SU-DHL-6 (cell line): ENCODE measurements at regions not wholly inside any gene's neighbourhood (a gene's known extent, or its start where the extent isn't known, plus 50 kb on each side); places are given as distances from the start of the nearest gene placed in this dataset.

Experiments
- H2AFZ ChIP-seq: fragments of 200-600 bp; sonication (generic); 2 replicates; pipeline ENCODE4 v1.6.1; 2014; ENCODE audit warnings: low read depth, mild to moderate bottlenecking, moderate library complexity, mixed read lengths, antibody characterized with exemption, low read length; ENCODE audit not compliant: severe bottlenecking
- H3F3A ChIP-seq: fragments of 200-600 bp; shearing (Covaris generic); 2 replicates; pipeline ENCODE4 v1.6.0; 2016; ENCODE audit warnings: antibody characterized with exemption, mild to moderate bottlenecking; ENCODE audit not compliant: insufficient read depth
- H3K27ac ChIP-seq: fragments of 200-600 bp; sonication (generic); 2 replicates; pipeline ENCODE4 v1.5.1; 2016; ENCODE audit warnings: low read depth, mild to moderate bottlenecking, low read length, moderate library complexity, mixed read lengths
- H3K27me3 ChIP-seq: fragments of 200-600 bp; sonication (generic), shearing (Covaris generic); 2 replicates; pipeline ENCODE4 v1.6.0; 2014; ENCODE audit warnings: mild to moderate bottlenecking, low read length
- H3K36me3 ChIP-seq: fragments of 200-600 bp; sonication (generic); 2 replicates; pipeline ENCODE4 v1.6.1; 2014; ENCODE audit warnings: mild to moderate bottlenecking, low read length, mixed read lengths
- H3K4me2 ChIP-seq: fragments of 300-600, 200-600 bp; shearing (Covaris generic), sonication (generic); 2 replicates; pipeline ENCODE4 v1.6.0; 2014; ENCODE audit warnings: low read length, low read depth, mild to moderate bottlenecking; ENCODE audit not compliant: poor library complexity, severe bottlenecking
- H3K4me3 ChIP-seq: fragments of 200-600 bp; sonication (generic); 2 replicates; pipeline ENCODE4 v1.5.1; 2014; ENCODE audit warnings: antibody characterized with exemption, low read length, mild to moderate bottlenecking, mixed read lengths; ENCODE audit not compliant: insufficient read depth, poor library complexity, severe bottlenecking
- H3K79me2 ChIP-seq: fragments of 200-600 bp; sonication (generic); 2 replicates; pipeline ENCODE4 v1.6.1; 2014; ENCODE audit warnings: mild to moderate bottlenecking, low read length, moderate library complexity; ENCODE audit not compliant: insufficient read depth
- H3K9ac ChIP-seq: fragments of 200-600 bp; sonication (generic); 2 replicates; pipeline ENCODE4 v1.7.0; 2014; ENCODE audit warnings: mild to moderate bottlenecking, low read length
- H3K9me2 ChIP-seq: fragments of 200-600 bp; sonication (generic); replicated peaks from 2 replicates; pipeline ENCODE4 v1.6.1; 2014; ENCODE audit warnings: low read length; ENCODE audit not compliant: insufficient read depth
- H3K9me3 ChIP-seq: fragments of 200-600 bp; sonication (generic); 2 replicates; pipeline ENCODE4 v1.6.1; 2014; ENCODE audit warnings: low read length, mixed read lengths; ENCODE audit not compliant: insufficient read depth
- H4K20me1 ChIP-seq: fragments of 200-600 bp; sonication (generic); 2 replicates; pipeline ENCODE4 v1.6.1; 2014; ENCODE audit warnings: low read depth, mild to moderate bottlenecking, antibody characterized with exemption, low read length, moderate library complexity, mixed read lengths
- CTCF ChIP-seq: fragments of 200-600 bp; sonication (generic); IDR thresholded peaks from one replicate; pipeline ENCODE4 v1.5.1; 2017; ENCODE audit warnings: antibody characterized with exemption, mild to moderate bottlenecking, low read length, moderate library complexity; ENCODE audit not compliant: insufficient read depth, poor library complexity, severe bottlenecking
- EZH2phosphoT487 ChIP-seq: fragments of 200-600 bp; sonication (generic), shearing (Covaris generic); conservative IDR thresholded peaks from 2 replicates; pipeline ENCODE4 v1.6.1; 2018; ENCODE audit warnings: mild to moderate bottlenecking, antibody characterized with exemption, low read length, moderate library complexity, mixed read lengths

DNA sequence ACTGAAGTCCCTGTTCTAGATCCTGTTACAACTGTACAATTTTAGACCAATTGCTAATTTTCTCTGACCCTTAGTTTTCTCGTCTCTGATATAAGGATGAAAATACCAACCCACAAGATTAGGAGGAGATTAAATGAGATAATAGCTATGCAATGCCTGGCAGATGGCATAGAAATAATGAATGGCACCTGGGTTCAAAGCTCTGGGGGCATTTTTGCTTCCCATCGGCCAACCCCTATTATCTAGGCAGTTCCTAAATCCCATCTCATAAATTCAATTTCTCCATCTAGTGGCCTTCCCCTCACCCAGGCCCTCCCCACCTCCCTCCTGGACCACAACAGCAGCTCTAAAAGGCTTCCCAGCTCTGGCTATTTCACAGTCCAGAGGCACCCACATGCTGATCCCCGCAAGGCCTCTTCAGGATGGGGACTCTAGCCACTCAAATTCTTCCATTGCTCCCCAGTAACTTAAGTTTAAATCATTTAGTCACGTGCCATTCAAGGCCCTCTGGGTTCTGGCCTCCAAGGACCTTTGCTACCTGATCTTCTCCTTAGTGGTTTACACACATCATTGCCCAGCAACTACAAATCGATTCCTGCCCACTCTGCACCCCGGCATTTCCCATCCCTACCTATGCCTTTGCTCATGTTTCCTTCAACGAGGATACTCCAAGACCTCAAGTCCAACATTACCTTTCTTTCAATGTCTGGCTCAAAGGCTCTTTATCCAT is 202.4 kb upstream of the KLF14 start:
- peaks cover 13% of the 10 kb centered on the region; the same call in 1 of the 2 replicates for H3K79me2 ChIP-seq

GRCh38 chr7:130937016-130937415 is 203.0 kb upstream of the KLF14 start:
- no peaks in the 10 kb centered on the region for H3K27me3 ChIP-seq
- peaks cover 13% of the 10 kb centered on the region; the same call in 1 of the 2 replicates for H3K79me2 ChIP-seq
- H3K9me3 ChIP-seq: no peaks in the 10 kb centered on the region
- H3K9me2 ChIP-seq: no peaks in the 10 kb centered on the region
- no peak overlapping the region for H3K4me2 ChIP-seq
- H4K20me1 ChIP-seq: no peaks in the 10 kb centered on the region
- no peaks in the 10 kb centered on the region for H3K36me3 ChIP-seq
- no peak for TF ChIP-seq EZH2phosphoT487
- TF ChIP-seq CTCF: no peak
- H2AFZ ChIP-seq: no peak overlapping the region
- no peak overlapping the region for H3K4me3 ChIP-seq
- H3F3A ChIP-seq: no peaks in the 10 kb centered on the region
- no peak overlapping the region for H3K27ac ChIP-seq
- no peak overlapping the region for H3K9ac ChIP-seq

More for the DNA sequence above, 202.4 kb upstream of the KLF14 start:
- no peaks in the 10 kb centered on the region for H3K9me2 ChIP-seq
- H3K9me3 ChIP-seq: no peaks in the 10 kb centered on the region
- H3K4me2 ChIP-seq: no peak overlapping the region
- no peaks in the 10 kb centered on the region for H3K27me3 ChIP-seq
- no peaks in the 10 kb centered on the region for H3F3A ChIP-seq
- H2AFZ ChIP-seq: no peak overlapping the region
- no peaks in the 10 kb centered on the region for H3K36me3 ChIP-seq
- H4K20me1 ChIP-seq: no peaks in the 10 kb centered on the region
- TF ChIP-seq EZH2phosphoT487 (no peak), CTCF (no peak)
- no peak overlapping the region for H3K27ac ChIP-seq
- H3K4me3 ChIP-seq: no peak overlapping the region
- H3K9ac ChIP-seq: no peak overlapping the region

GRCh38 chr7:130937830-130938229 is 203.8 kb upstream of the KLF14 start:
- peaks cover 13% of the 10 kb centered on the region; the same call in 1 of the 2 replicates for H3K79me2 ChIP-seq
- TF ChIP-seq CTCF (no peak), EZH2phosphoT487 (no peak)
- H3K9me2 ChIP-seq: no peaks in the 10 kb centered on the region
- H3K4me3 ChIP-seq: no peak overlapping the region
- H4K20me1 ChIP-seq: no peaks in the 10 kb centered on the region
- H3K36me3 ChIP-seq: no peaks in the 10 kb centered on the region
- no peaks in the 10 kb centered on the region for H3K9me3 ChIP-seq
- no peak overlapping the region for H2AFZ ChIP-seq
- no peaks in the 10 kb centered on the region for H3K27me3 ChIP-seq
- H3K27ac ChIP-seq: no peak overlapping the region
- no peak overlapping the region for H3K9ac ChIP-seq
- H3K4me2 ChIP-seq: no peak overlapping the region
- no peaks in the 10 kb centered on the region for H3F3A ChIP-seq
